Thymus (tissue), 11 donors: ENCODE measurements at regions not wholly inside any gene's neighbourhood (a gene's known extent, or its start where the extent isn't known, plus 50 kb on each side); places are given as distances from the start of the nearest gene placed in this dataset.

Experiments
- DNase-seq, 9 donors: peaks; one replicate each; pipeline ENCODE4 v3.0.0-alpha.2; 2013; ENCODE audit warnings: low spot score in 9 of 9, low read depth in 6 of 9, missing footprints in 1 of 9
- H3K27ac ChIP-seq, 2 donors: one replicate each; pipeline ENCODE4 v1.5.1; 2013; ENCODE audit warnings: control low read depth in 1 of 2, low read depth in 1 of 2, low read length in 1 of 2, mild to moderate bottlenecking in 1 of 2, moderate library complexity in 1 of 2
- H3K27me3 ChIP-seq, 2 donors: one replicate each; pipeline ENCODE4 v1.5.1; 2013; ENCODE audit warnings: low read length in 1 of 2; ENCODE audit not compliant: control insufficient read depth in 2 of 2, insufficient read depth in 1 of 2
- H3K36me3 ChIP-seq, 2 donors: one replicate each; pipeline ENCODE4 v1.5.1; 2013; ENCODE audit warnings: low read length in 1 of 2, mild to moderate bottlenecking in 1 of 2, moderate library complexity in 1 of 2; ENCODE audit not compliant: control insufficient read depth in 2 of 2, insufficient read depth in 2 of 2
- H3K4me1 ChIP-seq, 2 donors: one replicate each; pipeline ENCODE4 v1.5.1; 2013; ENCODE audit warnings: low read length in 2 of 2; ENCODE audit not compliant: control insufficient read depth in 2 of 2, insufficient read depth in 2 of 2
- H3K4me3 ChIP-seq, 2 donors: one replicate each; pipeline ENCODE4 v1.5.1; 2013; ENCODE audit warnings: low read length in 2 of 2, control low read depth in 1 of 2, mild to moderate bottlenecking in 1 of 2
- H3K9me3 ChIP-seq, 2 donors: one replicate each; pipeline ENCODE4 v1.5.1; 2013; ENCODE audit warnings: low read length in 1 of 2, mild to moderate bottlenecking in 1 of 2; ENCODE audit not compliant: control insufficient read depth in 2 of 2, insufficient read depth in 1 of 2
- WGBS: extraction: QIAGEN DNeasy Blood & Tissue Kit; methylation state at CpG from one replicate; pipeline ENCODE4 v1.1.7; 2013; 5-methylcytosine and 5-hydroxymethylcytosine counted together
- donor health status: healthy.

DNA sequence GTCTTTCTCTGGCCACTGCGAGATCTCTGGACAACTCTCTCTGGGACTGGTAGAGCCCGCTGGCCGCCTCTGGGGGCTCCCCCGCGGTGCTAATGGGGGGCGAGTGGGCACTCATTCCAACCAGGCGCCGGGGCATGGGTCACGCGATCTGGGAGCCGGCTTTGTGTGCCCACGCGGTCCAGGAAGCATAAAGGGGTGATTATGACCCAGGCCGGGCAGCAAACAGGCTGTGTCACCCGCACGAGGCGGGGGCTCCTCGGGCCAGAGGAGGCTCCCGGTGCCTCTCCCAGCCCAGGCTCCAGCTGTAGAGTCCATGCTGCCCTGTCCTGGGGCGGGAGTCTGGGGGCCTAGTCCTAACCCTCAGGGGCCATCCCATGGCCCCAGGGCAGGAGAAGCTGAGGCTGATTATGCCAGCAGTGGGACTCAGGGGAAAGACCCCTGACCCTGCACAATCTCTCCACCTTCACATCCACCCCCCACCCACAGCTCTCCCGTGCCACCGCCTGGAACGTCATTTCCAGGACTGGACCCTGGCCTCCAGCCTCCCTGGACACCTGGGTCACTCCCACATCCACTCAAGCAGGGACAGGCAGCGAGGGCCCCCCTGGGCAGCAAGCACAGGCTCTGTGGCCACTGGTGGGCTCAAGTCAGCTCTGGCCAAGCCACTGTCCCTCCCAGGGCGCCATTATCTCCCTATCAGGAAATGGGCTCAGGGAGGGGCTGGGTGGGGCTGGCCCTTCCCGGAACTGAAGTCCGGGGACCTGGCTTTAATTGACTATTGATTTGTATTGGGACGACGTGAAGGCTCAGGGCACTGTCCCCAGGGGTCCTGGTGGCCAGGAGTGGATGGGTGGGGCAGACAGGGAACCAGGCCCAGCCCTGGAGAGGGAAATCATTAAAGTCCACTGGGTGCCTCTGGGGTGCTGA, 50.0 kb downstream of the PTPRS start:
- whole genome bisulfite sequencing, result 97% methylated on average over 29 of the region's 29 CpGs
- H3K27ac ChIP-seq, result no peak overlapping the region
- peaks cover 14 to 44% of the 10 kb centered on the region in 2 donors for H3K27me3 ChIP-seq
- H3K4me1 ChIP-seq, result peaks cover 10 to 14% of the 10 kb centered on the region in 2 donors
- DNase-seq, result no peak
- no peaks in the 10 kb centered on the region for H3K9me3 ChIP-seq
- H3K36me3 ChIP-seq, result no peaks in the 10 kb centered on the region
- no peak overlapping the region for H3K4me3 ChIP-seq

DNA sequence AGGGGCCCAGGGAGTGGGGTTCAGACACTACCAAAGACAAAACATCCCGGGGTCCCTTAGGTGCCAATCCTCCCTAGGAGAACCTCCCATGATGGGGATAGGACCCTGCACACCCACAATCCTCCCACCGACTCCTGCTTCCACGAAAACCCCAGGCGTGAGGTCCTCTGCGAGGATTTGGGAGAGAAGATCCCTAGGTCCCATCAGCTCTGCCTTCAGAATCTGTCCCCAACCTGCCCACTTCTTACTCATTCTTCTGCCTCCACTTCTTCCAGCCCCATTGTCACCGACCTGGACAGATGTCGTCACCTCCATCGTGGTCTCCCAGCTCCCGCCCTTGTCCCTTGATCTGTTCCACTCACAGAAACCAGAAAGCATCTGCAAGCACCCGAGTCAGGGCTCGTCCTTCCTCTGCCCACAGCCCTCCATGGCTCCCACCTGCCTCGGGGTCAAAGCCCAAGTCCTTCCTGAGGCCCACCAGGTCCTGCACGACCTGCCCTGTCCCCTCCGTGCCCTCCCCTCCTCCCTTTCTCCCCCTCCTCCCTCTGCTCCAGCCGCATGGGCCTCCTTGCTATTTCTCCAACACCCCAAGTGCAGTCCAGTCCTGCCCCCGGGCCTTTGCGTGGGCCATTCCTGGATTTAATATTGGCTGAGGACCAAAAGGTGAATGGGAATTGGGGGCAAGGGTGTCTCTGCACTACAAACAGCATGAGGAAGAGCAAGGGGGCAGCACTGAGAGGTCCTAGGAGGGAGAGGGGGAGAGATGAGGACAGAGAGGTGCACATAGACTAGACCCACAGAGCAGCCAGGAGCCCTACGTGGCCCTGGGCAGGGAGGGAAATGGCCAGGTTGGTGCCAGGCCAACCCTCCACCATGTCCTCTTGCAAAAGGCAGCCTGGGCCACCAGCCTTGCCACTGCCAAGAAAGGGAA, 51.3 kb downstream of the PTPRS start:
- no peak overlapping the region for H3K4me3 ChIP-seq
- H3K9me3 ChIP-seq, result no peaks in the 10 kb centered on the region
- H3K27me3 ChIP-seq, result peaks cover 14 to 35% of the 10 kb centered on the region in 2 donors
- 89% methylated on average over 18 of the region's 18 CpGs for WGBS
- peaks cover 0 to 4% of the 10 kb centered on the region in 2 donors for H3K36me3 ChIP-seq
- H3K4me1 ChIP-seq, result peaks cover 10 to 14% of the 10 kb centered on the region in 2 donors
- no peak for DNase-seq
- no peak overlapping the region for H3K27ac ChIP-seq

DNA sequence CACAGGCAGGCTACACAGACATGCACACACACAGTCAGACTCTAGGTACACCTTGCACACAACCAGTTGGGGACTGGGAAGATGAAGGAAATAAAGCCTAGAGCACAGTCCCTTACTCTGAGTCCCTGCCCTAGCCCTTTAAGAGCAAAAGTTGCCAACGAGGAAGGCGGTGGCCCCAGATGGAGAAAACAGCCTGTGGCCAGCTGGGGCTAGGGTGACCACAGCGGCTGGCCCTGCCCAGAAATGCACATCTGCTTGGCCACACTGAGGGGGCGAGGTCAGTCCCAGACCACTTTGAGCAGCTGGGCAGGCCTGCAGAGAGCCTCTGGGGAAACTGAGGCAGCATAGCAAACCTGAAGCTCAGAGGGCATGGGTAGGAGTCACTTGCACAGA, 52.3 kb downstream of the PTPRS start:
- H3K36me3 ChIP-seq, result peaks cover 0 to 4% of the 10 kb centered on the region in 2 donors
- H3K4me1 ChIP-seq, result peaks cover 6 to 9% of the 10 kb centered on the region in 2 donors
- no peak overlapping the region for H3K27ac ChIP-seq
- 92% methylated on average over 4 of the region's 4 CpGs for WGBS
- H3K9me3 ChIP-seq, result no peaks in the 10 kb centered on the region
- peaks cover 4 to 25% of the 10 kb centered on the region in 2 donors for H3K27me3 ChIP-seq
- no peak overlapping the region for H3K4me3 ChIP-seq
- no peak for DNase-seq

DNA sequence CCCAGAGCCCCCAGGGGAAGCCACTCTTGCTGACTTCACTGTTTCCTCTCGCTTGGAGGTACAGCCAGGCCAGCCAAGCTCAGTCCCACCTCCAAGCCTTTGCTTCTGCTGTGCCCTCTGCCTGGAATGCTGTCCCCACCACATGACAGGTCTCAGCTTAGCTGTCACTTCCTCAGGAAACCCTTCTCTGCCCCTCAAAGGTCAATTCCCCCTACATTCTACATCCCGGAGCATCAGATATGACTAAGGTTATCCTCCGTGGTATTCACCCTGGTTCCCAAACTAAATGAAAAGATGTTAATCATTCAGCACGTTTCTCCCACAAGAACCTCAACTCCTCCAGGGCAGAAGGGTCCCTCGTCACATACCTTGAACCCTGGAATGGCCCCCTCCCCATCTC, 53.5 kb downstream of the PTPRS start:
- peaks cover 0 to 4% of the 10 kb centered on the region in 2 donors for H3K36me3 ChIP-seq
- H3K27ac ChIP-seq, result no peak overlapping the region
- 65% methylated on average over 5 of the region's 5 CpGs for WGBS
- no peak for DNase-seq
- H3K4me3 ChIP-seq, result no peak overlapping the region
- H3K4me1 ChIP-seq, result peaks cover 1 to 2% of the 10 kb centered on the region in 2 donors
- H3K27me3 ChIP-seq, result peaks cover 0 to 15% of the 10 kb centered on the region in 2 donors
- no peaks in the 10 kb centered on the region for H3K9me3 ChIP-seq

- H3K9me3 ChIP-seq, result no peaks in the 10 kb centered on the region
- H3K36me3 ChIP-seq, result peaks cover 0 to 4% of the 10 kb centered on the region in 2 donors
- no peak overlapping the region for H3K4me3 ChIP-seq
- no peak overlapping the region for H3K27ac ChIP-seq
- no peaks in the 10 kb centered on the region for H3K4me1 ChIP-seq
- WGBS, result 93% methylated on average over 3 of the region's 3 CpGs
- peaks cover 0 to 10% of the 10 kb centered on the region in 2 donors for H3K27me3 ChIP-seq
- no peak for DNase-seq
Measured at GRCh38 chr19:5286465-5287029, 54.1 kb downstream of the PTPRS start.

DNA sequence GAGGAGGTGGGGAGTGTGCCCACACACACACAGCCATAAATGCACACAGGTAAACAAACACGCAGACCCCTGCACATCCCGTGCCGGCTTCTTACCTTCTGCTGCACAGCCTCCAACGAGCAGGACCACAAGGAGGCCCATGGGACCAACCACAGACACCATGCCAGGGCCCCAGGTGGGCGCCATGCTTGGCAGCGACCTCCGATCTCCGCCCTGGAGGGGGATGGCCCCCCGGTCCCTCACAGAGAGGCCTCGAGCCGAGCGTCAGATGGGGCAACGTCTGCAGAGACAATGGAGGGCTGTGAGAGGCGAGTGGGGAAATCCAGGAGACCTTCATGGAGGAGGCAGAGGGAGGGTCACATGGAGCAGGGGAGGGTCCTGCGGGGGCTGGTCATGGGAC, 54.7 kb downstream of the PTPRS start:
- 89% methylated on average over 15 of the region's 15 CpGs for WGBS
- Histone ChIP-seq H3K9me3 (no peaks in the 10 kb centered on the region), H3K4me1 (no peaks in the 10 kb centered on the region), H3K27me3 (peaks cover 0 to 4% of the 10 kb centered on the region in 2 donors), H3K36me3 (peaks cover 0 to 4% of the 10 kb centered on the region in 2 donors), H3K4me3 (no peak overlapping the region), H3K27ac (no peak overlapping the region)
- no peak for DNase-seq

GRCh38 chr19:5285311-5285710, 55.3 kb downstream of the PTPRS start:
- H3K36me3 ChIP-seq, result peaks cover 0 to 4% of the 10 kb centered on the region in 2 donors
- no peaks in the 10 kb centered on the region for H3K4me1 ChIP-seq

GRCh38 chr19:5282901-5283300, 57.7 kb downstream of the PTPRS start:
- Histone ChIP-seq H3K4me3 (no peak overlapping the region), H3K9me3 (no peaks in the 10 kb centered on the region), H3K36me3 (peaks cover 0 to 4% of the 10 kb centered on the region in 2 donors), H3K4me1 (no peaks in the 10 kb centered on the region), H3K27ac (no peak overlapping the region), H3K27me3 (no peaks in the 10 kb centered on the region)
- DNase-seq, result no peak
- 97% methylated on average over 9 of the region's 9 CpGs for whole genome bisulfite sequencing

More at GRCh38 chr19:5285311-5285710, 55.3 kb downstream of the PTPRS start:
- DNase-seq, result no peak
- H3K27ac ChIP-seq, result no peak overlapping the region
- WGBS, result 96% methylated on average over 6 of the region's 6 CpGs
- no peak overlapping the region for H3K4me3 ChIP-seq
- H3K27me3 ChIP-seq, result no peaks in the 10 kb centered on the region
- H3K9me3 ChIP-seq, result no peaks in the 10 kb centered on the region
